ENCODE measurements at regions not wholly inside any gene's neighbourhood (a gene's known extent, or its start where the extent isn't known, plus 50 kb on each side); places are given as distances from the start of the nearest gene placed in this dataset.

- DNase-seq, result no peak
Measured at GRCh38 chr1:221638595-221638994, 103.3 kb downstream of the DUSP10 start.

GRCh38 chr1:221641811-221642210, 100.1 kb downstream of the DUSP10 start:
- no peak for DNase-seq

DNA sequence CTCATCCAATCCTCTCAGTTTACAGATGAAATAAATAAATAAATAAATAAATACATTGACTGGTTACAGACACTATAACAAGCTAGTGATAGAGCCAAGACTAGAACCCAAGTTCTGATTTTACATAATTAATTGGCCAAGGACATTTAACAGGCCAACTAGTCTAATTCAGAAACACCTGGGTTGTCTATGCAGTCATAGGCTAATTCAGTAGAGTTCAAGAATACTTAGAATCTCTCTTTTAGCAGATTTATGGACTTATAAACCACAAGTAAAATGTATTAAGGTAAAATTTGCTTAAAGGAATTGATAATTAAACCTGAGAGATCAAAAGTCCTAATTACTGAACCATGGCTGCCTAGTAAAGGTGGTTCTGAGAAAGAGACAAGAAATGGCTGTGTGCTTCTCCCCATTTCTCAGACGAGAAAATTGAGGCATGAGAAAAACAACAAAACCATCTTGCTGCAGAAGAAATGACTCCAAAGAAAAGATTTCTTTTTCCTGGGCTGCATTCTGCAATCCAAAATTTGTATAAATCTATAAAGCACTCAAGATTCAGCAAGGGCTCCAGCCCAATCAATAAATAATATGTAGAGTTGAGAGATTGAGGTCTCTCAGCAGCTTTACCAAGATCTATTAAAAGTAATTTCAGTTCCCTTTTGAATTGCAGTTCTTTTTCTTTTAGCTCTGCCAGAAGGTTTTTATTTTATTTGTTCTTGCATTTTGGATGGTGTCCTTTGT, 98.3 kb downstream of the DUSP10 start:
- no peak for DNase-seq

GRCh38 chr1:221644145-221644448, 97.8 kb downstream of the DUSP10 start:
- no peak for DNase-seq

DNA sequence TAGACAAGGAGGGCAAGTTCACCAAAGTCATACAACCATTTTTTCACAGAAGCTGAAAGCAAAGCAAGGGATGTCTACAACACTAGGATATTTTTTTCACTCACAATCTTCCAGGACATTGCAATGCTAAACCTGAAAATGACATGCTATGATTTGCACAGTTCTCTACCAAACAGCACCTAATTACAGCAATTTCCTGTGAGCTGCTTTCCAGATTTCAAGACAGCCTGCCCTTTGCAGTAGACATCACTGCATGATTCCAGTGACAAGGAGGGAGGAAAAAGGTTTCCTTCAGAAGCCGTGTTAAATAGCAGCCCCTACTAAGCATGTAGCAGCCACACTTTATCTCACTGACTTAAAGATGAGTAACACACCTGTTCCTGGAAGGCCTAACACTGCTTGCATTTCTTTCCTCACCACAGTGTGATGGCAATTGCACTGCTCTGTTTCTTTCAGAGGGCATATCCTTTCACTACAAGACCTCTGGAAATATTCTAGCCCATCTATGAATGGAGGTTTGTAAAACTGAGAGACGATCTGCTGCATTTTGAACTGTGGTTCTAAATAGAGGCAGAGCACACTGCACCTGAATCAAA, 97.1 kb downstream of the DUSP10 start:
- no peak for DNase-seq

- DNase-seq, result no peak
Measured at GRCh38 chr1:221648201-221648600, 93.7 kb downstream of the DUSP10 start.

All from CD4-positive, alpha-beta T cell treated with Interleukin-17A for 4 hours (primary cell).